ENCODE measurements at regions not wholly inside any gene's neighbourhood (a gene's known extent, or its start where the extent isn't known, plus 50 kb on each side); places are given as distances from the start of the nearest gene placed in this dataset.

DNA sequence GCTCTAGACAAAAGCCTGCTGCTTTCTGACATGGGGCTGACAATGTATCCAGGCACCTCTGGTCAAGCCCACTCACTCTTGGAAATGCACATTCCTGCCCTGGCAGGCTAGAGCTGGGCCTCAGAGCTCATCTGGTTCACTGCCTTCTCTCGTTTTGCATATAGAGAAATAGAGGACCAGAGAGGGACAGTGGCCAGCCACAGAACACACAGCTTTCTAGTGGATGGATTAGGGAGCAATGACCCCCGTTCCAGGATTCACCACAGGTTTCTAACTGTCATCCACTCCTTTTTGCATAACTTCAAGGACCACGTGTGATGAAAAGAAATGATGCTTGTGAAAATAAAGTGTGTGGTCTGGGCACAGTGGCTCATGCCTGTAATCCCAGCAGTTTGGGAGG, 129.6 kb upstream of the IGSF21 start:
- no peak for DNase-seq

DNA sequence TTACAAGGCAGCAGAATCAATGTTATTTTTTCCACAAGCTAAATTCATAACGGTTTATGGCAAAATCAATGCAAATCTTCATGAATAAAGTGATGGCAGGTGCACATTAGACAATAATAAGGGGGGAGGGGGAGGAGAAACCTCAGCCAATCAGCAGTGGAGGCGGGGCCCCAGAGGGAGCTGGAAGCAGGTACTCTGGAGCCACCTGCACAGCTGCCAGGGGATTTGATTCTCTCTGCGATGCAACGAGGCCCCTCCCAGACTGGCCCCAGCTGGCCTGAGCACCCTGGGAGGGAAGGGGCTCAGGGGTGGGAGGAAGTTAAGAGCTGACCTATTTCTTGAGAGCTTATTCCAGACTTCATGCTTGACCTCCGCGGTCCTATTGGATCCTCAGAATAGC, 127.8 kb upstream of the IGSF21 start:
- DNase-seq = no peak

DNA sequence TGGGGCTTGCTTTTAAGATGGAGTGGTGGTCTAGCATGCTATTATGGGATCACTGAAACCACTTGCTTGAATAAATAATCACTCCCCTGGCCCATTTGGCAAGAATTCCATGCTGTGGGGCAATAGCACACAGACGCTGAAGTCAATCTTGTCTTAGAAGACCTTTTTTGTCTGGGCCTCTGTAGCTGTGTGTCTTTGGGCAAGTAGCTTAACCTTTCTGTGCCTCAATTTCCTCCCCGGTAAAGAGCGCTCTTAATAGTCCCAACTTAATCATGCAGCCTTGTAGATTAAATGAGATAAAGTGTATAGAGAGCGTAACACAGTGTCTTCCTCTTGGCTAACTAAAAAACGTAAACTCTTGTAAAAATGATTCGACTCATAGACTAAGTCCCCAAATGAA, 125.4 kb upstream of the IGSF21 start:
- DNase-seq = no peak

DNA sequence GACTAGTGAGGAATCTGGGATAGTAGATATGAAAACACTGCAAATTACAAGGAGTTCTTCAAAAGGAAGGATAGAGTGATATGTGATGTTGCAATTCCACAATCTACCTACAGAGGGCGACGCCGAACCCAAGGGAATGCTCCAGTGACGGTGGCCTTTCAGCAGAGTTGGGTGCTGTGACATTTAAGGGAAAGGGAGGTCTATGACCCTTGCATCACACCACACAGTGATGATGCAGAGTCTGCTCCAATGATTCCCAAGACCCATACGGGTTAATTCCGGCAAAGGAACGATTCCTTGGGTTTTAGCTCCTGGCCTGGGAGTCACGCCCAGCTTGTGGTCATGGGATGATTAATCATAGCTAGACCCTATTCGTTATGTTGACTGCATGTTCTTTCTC, 123.0 kb upstream of the IGSF21 start:
- peak in 1 of 14 donors; percentile 19 for DNase-seq

DNA sequence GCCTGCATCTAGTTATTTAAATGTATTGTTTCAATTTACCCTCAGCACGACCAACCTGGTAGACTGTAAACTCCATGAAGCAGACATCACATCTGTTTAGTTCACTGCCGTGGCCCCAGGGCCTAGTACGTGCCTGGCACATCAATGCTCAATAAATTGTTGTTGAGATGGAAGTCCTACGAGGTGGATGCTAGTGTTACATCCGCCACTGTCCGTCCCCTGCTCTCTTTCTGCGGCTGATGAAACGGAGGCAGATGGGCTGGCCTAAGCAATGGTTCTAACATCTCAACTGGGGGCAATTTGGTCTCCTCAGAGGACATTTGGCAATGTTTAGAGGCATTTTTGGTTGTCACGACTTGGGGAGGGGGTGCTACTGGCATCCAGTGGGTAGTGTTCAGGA, 121.4 kb upstream of the IGSF21 start:
- DNase-seq = no peak

DNA sequence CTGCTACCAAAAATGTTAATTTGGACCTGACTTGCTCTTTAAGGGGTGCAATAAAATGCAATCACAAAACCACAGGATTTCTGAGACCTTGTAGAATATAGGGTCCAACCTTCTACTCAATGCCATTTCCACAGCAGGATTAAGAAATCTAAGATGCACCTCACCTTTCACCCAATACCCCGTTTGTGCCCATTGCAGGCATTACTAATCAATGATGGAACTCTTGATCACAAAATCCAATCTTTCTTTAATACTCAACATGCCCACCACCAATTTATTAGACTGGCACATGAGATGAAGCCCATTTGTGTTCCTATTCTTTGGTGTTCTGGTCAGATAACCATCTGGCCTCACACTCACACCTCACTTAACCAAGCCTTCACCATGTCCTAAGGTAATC, 117.2 kb upstream of the IGSF21 start:
- DNase-seq = no peak

DNA sequence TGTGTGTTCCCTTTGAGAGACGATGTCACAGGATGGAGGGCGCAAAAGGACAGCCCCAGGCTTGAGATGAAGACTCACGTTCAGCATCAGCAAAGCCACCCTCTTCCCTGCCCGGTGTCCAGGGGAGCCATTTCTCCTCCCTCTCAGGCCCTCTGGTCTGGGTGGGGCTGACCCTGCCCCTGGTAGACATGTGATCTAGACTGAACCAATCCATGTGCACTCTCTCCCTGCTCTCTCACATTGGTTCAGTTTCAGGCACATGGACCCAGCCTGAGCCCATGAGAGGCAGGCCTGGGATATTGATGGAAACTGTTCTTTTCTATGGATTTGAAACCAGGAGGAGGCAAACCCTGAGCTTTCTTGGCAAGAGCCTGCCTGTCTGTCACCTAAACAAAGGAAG, 115.6 kb upstream of the IGSF21 start:
- no peak for DNase-seq

DNA sequence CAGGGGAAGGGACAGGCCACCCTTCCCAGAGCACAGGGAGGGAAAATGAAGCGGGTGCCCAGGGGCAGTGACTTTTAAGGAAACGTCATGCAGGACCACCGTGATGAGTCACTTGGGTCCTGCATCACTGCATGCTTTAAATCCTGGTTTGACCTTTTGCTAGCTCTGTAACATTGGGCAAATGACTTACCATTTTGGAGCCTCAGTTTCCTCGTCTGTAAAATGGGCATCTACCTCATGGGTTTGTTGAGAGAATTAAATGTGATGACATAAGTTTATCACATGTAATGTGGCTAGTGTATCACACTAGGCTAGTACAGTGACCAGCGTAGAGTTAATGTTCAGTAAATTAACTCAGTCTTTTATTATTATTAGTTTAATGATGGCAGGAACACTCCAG, 114.8 kb upstream of the IGSF21 start:
- no peak for DNase-seq

DNA sequence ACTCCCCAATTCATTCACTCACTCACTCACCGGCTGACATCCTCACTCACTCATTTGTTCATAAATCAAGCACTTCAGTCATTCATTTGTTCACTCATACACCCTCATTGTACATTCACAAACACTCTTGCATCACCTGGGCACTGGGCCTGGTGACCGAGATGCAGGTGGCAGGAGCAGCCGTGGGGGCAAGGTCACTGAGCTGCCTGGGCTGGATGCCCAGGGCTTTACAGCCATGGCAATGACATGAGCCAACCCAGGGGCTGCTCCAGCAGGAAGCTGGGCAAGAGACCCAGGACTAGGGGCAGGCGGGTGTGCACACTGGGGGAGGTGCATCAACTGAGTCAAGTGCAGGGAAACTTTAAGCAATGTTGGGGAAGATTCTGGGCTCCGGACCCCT, 113.6 kb upstream of the IGSF21 start:
- peak in 1 of 14 donors; percentile 2 for DNase-seq

DNA sequence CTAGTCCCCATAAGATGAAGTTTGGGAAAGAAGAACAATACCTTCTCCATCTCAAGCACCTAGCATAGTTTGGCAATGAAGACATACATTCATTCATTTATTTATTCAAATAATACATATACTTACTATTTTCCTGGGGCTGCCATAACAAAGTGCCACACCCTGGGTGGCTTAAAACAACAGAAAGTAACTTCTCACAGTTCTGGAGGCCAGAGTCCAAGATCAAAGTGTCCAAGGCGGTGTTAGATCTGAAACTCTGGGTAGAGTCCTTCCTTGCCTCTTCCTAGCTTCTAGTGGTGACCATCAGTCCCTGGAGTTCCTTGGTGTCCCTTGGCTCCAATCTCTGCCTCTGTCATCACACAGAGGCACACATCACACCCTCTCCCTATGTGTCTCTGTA, 112.1 kb upstream of the IGSF21 start:
- DNase-seq = no peak

DNA sequence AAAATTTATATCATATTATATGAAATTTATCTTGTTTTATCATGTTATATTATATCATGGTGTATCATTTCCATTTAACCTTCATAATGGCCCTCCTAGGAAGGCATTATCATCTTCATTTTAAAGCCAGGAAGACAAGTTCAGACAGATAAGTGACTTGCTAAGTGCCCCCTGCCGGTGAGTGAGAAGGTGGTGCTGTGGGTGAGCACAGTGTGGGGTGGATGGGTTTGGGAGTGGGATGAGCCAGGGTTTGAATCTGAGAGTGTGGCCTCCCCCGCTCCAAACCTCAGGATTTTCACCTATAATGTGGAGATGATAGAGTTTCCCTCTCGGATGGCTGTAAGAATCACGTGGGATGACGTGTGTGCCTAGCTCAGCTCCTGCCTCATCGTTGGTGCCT, 108.7 kb upstream of the IGSF21 start:
- no peak for DNase-seq

DNA sequence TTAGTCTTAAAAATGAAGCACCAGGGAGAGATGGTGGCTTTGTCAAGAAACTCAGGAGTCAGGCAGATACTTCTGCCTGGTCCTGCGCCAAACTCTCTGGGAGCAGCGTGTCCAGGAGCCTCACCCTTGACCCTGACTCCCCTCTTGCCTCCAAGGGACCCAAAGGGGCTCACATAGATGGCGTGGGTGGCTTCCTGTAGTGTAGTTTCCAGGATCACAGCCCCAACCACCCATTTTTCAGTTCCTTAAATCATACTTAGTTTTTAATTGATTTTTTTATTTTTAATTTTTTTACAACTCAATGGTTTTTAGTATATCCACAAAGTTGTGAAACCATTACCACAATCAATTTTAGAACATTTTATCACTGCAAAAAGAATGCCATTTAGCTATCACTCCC, 107.7 kb upstream of the IGSF21 start:
- no peak for DNase-seq

DNA sequence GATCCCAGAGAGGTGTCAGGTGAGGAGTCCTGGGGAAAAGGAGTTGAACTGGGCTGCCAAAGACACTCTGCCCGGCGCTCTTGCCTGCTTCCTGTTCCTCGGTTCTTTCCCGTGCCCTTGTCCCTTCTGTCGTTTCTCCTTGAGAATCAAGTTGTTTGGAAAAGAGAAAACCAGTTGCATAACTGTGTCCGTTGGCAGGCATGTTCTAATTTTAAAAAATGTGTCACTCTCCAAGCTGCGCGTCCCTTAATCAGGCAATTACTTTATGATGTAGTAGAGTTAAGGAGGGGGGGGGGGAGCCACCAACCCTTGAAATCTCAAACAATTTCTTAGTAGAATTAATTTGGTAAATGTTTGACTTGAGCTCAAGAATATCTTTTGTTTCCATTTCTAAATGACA, 105.9 kb upstream of the IGSF21 start:
- no peak for DNase-seq

DNA sequence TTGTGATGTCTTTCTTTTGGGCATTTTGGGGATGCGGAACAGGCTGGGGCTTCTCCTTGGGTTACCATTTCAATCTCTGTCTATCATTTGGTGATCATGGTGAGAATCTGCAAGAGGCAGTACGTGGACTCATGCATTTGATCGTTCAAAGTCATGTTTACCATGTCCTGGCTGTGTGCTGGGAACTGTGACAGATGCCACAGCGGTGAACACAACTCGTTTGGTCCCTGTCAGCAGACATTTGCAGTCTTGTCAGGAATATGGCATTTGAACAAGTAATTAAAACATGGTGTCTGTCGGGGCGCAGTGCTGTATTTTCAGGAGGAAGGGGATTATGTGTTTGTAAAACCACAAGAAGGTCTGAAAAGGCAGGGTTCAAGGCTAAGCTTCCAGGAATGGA, 103.3 kb upstream of the IGSF21 start:
- DNase-seq = no peak

DNA sequence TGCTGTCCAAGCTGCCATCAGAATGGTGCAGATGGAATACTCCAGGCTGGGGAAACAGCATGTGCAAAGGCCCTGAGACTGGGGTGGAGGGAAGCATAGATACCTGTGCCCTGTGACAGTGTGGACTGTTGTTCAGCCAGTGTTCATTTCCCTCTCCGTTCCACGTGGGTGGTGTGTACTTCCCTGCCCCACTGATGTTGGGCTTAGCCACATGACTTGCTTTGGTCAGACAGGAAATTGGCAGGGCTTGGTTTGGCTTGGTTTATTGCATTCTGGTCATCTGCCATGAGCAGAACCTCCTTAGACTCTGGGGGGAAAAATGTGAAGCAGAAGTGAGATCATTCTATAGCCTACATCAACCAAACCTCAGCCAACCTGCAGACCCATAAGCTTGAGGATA, 102.4 kb upstream of the IGSF21 start:
- DNase-seq = no peak

DNA sequence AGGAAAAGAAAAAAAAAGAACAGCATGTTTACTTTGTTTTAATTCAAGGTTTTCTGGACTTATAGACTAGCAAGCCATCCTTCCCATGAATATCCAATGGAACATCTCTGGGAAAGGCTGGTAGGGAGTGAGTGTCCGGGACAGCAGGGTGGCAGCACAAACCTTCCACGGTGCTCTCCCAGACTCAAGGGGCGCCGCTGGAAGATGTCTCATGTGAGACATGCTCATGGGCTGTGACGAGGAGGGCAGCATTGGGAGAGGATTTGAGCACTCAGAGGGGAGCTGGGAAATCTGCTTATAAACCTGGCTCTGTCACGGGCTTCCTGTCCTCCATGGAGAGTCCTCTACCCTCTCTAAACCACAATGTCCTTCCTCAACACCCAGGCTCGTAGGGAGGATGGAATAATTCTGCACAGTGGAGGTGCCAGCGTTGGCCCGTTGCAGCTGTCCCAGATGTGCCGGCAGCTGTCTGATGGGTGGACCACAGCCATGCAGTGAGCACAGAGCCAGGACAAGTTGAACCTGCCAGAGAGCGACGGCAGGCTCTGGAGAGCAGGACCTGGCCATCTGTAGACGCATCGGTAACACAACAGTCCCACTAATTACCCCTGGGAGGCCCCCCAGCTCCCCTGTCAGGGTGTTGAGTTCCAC, 100.1 kb upstream of the IGSF21 start:
- peak in 1 of 14 donors; percentile 21 for DNase-seq

DNA sequence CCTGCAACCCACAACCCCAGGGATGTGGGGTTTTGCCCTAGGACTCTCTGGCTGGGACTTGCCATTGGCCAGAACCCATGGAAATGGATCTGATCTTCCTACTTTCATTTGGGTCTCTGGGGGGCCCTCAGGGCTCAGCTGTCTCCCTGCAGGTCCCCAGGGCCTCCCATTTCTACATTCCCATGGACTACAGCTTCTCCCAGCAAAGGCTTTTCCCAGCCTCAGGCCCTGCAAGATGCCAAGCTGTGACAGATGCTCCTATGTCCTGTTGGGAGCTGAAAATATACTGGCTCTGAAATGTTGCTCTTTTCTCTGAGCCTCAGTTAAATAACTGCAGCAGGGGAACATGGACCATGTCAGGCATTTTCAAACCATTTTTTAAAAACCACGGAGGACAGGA, 99.5 kb upstream of the IGSF21 start:
- DNase-seq = peak in 1 of 14 donors; percentile 87

DNA sequence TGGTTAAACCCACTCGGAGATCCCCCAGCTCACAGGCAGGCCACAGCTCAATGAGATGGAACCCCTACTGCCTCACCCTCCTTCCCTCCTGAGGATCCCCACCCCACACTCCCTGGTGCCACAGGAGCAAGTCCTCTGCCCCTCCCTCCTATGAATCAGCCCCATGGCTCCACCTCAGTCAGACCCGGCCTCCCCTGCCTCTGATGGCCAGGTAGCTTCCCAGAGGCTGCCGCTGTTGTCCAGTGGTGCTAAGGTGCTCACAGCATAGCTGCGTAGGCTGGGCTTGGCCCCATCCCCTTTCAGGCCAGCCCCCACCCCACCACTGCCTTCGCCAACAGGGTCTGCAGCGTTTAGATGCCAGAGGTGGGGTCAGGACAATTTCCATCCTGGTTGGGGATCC, 98.5 kb upstream of the IGSF21 start:
- DNase-seq = no peak

DNA sequence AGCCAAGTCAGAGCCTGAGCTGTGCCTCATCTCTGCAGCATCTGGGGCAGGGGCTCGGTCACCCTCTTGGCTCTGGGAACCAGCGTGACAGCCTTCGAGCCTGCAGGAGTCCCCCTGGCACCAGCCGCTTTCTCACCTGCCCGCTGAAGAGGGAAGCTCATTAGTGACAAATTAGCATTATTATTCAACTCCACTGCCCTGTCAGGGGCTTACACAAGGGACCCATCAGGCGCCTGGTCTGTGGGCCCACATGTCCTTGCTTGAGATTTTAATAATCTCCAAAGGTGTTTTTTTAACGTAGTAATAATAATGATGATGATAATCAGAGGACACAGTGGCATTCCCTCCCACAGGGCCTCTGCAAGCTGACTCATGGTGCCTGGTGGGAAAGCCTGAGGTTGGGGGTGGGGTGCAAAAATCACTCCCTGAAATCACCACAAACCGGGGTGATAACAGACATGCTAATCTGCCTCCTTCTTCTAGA, 98.1 kb upstream of the IGSF21 start:
- peak in 1 of 14 donors; percentile 41 for DNase-seq

DNA sequence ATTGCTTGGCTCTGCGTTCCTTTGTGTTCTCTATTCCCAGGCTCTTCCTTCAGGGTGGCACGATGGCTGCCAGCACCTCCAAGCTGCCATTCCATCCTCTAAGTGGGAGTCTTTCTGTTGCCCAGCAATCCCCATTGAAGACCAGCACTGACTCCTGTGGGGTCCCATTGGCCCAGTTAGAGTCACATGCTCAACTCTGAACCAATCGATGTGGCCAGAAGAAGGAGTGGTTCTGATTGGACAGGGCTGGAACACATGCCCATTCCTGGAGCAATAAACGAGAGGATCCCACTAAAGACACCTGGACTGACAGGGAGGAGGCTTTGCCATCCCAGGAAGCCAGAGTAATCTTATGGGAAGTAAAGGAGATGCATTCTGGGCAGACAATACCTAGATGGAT, 97.2 kb upstream of the IGSF21 start:
- no peak for DNase-seq

DNA sequence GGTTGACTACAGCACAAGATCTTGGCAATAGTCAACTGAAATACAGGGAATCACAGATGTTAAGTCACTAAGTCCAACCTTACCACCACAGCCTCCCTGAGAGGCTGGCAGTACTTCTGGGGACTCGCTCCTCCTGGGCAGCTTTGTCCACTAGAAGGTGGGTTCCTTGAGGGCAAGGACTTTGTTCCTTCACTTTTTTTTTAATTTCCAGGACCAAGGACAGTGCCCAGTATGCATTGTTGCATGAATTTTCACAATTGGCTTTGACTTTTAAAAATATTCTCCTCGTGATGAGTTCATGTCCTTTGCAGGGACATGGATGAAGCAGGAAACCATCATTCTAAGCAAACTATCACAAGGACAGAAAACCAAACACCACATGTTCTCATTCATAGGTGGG, 96.7 kb upstream of the IGSF21 start:
- no peak for DNase-seq

DNA sequence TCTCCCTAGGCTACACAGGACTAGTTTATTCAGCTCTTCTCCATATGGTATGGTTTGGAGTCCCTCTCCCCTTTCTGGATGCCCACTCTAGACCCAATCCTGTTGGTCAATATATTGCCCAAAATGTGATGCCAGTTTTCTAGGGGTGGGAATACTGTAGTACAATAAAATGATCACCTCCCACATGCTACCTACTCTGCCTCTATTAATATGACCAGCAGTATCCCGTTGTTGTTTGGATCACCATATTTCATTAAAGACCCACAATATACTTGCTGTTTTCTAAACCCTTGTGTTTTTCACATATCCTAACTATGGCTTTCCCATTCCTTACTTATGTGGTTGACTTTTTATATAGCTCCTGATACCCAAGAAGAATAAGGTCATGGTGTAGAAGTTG, 95.9 kb upstream of the IGSF21 start:
- no peak for DNase-seq

DNA sequence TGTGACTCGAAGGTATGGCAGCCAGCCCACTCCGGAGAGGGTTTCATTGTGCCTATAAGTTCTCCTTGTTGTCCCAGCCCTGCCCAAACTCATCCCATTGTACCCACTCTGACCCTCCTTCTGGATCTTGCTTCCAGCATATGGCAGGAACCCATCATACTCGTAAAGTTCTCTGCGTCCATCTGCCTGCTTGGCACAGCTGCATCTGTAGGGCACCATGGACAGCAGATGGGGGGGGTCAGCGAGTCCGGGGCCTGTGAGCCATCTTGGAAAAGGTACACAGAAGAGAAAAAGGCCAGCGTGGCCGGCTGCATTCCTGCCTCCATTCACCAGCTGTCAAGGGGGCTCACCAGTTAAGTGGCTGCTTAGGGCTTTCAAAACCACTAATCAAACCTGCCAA, 94.9 kb upstream of the IGSF21 start:
- no peak for DNase-seq

DNA sequence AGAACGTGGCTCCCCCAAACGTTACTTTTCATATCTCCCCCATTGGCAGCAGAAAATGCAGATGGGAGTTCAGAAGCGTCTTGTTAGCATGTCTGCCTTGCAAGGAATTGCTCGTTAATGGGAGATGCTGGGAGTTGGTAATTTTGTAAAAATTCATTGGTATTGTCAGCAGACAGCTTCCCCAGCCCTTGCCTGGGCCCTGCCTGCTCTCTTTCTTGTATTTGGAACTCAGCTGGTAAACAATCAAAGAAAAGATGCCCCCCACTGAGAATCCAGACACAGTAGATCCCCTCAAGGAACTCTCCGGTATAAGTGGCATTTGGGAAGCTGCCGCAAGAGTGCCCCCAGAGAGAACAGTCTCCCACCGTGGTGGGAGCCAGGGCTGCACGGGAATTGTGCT, 94.4 kb upstream of the IGSF21 start:
- DNase-seq = no peak

DNA sequence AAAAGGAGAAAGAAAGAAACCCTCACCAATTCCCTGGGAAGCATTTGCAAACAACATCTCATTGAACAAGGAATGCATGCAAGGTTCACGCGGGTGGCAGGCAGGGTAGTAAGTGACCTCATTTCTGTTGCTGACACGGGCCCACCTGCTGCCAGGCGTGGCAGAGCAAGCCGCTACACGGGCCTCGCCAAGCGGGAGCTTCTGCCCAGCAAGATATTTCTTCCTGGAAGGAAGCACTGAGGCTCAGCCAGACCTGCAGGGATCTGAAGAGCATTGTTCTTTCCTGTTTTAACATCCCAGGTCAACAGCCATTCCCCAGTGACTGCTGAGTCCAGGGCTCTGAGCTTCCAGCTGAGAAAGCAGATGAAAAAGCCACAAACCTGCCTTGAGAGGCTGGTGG, 91.9 kb upstream of the IGSF21 start:
- DNase-seq = peak in 2 of 14 donors; percentile 5 to 93
